ENCODE measurements at regions not wholly inside any gene's neighbourhood (a gene's known extent, or its start where the extent isn't known, plus 50 kb on each side); places are given as distances from the start of the nearest gene placed in this dataset.

DNA sequence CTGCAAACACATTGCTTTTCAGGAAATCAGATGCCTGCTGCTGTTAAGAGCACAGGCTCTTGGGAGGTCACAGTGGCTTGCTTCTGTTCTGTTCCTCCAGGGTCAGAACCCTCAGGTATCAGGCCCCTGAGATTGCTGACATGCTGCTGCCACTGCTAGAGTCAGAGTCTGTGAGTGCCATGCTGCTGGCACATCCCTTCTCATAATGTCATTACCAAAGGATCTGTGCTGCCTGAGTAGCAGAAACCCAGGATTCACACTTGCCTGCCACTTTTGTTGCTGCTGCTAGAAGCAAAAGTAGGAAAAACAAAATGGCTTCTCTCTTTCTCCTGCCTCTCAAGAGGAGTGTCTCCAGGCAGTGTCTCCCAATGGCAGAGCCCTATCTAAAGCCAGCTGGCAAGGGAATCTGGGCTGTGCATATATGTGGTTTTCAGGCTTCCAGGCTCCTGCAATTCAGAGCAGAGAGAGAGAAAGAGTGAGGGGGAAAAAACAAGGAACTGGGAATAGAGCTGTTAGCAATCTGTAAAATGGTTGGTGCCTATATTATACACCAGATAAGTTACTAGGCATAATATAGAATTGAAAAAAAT, 180.3 kb downstream of the MYCN start:
- TF ChIP-seq, protein P1, sequence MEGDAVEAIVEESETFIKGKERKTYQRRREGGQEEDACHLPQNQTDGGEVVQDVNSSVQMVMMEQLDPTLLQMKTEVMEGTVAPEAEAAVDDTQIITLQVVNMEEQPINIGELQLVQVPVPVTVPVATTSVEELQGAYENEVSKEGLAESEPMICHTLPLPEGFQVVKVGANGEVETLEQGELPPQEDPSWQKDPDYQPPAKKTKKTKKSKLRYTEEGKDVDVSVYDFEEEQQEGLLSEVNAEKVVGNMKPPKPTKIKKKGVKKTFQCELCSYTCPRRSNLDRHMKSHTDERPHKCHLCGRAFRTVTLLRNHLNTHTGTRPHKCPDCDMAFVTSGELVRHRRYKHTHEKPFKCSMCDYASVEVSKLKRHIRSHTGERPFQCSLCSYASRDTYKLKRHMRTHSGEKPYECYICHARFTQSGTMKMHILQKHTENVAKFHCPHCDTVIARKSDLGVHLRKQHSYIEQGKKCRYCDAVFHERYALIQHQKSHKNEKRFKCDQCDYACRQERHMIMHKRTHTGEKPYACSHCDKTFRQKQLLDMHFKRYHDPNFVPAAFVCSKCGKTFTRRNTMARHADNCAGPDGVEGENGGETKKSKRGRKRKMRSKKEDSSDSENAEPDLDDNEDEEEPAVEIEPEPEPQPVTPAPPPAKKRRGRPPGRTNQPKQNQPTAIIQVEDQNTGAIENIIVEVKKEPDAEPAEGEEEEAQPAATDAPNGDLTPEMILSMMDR (IDR thresholded peaks at IDR 0.05), result no peak
- no peak for TF ChIP-seq POLR2A (IDR thresholded peaks at IDR 0.05)

Measured in thyroid gland (tissue), 4 donors.